ENCODE measurements at regions not wholly inside any gene's neighbourhood (a gene's known extent, or its start where the extent isn't known, plus 50 kb on each side); places are given as distances from the start of the nearest gene placed in this dataset.
A peak's percentile ranks its signal among the peaks of the same experiment; 100 is the strongest.
"Not testable (repeated sequence)": the region's sequence is repeated elsewhere in the genome, so short reads cannot be mapped to it uniquely, and the experiment has no call there.

- H3K4me1 ChIP-seq, result no peaks in the 10 kb centered on the region
- no peak overlapping the region for H3K4me2 ChIP-seq
- peaks cover 12 to 32% (median 19%) of the 10 kb centered on the region in 11 experiments; a peak in 21 of 22 replicates for H3K9me3 ChIP-seq (replicated peaks in 1 of 11)
- no peaks in the 10 kb centered on the region for H3K27me3 ChIP-seq
- H4K20me1 ChIP-seq, result no peaks in the 10 kb centered on the region
- H3K36me3 ChIP-seq, result no peaks in the 10 kb centered on the region
- H3K27ac ChIP-seq, result no peak overlapping the region
- TF ChIP-seq Cebpa-rat (IDR thresholded peaks at IDR 0.05), result no peak
- H3K4me3 ChIP-seq, result no peak overlapping the region
- H3K9ac ChIP-seq, result no peak overlapping the region
These were observed 406.9 kb upstream of the CXADR start for GRCh38 chr21:17105932-17106331.

GRCh38 chr21:17114045-17114444 lies 398.8 kb upstream of the CXADR start:
- H3K4me2 ChIP-seq, result no peak overlapping the region
- no peak overlapping the region for H3K4me3 ChIP-seq
- H3K27ac ChIP-seq, result no peak overlapping the region
- no peaks in the 10 kb centered on the region for H3K9me3 ChIP-seq (replicated peaks in 1 of 11)
- no peaks in the 10 kb centered on the region for H3K36me3 ChIP-seq
- H3K9ac ChIP-seq, result no peak overlapping the region
- no peaks in the 10 kb centered on the region for H3K27me3 ChIP-seq
- no peaks in the 10 kb centered on the region for H3K4me1 ChIP-seq
- no peaks in the 10 kb centered on the region for H4K20me1 ChIP-seq
- no peak for TF ChIP-seq Cebpa-rat (IDR thresholded peaks at IDR 0.05)

- H3K36me3 ChIP-seq, result no peaks in the 10 kb centered on the region
- no peak overlapping the region for H3K9ac ChIP-seq
- no peaks in the 10 kb centered on the region for H3K27me3 ChIP-seq
- TF ChIP-seq Cebpa-rat (IDR thresholded peaks at IDR 0.05), result no peak
- H4K20me1 ChIP-seq, result no peaks in the 10 kb centered on the region
- H3K9me3 ChIP-seq (replicated peaks in 1 of 11), result no peaks in the 10 kb centered on the region
- H3K27ac ChIP-seq, result no peak overlapping the region
- H3K4me3 ChIP-seq, result no peak overlapping the region
- H3K4me1 ChIP-seq, result no peaks in the 10 kb centered on the region
- H3K4me2 ChIP-seq, result no peak overlapping the region
These were observed 394.0 kb upstream of the CXADR start for GRCh38 chr21:17118638-17119384.

- H3K27ac ChIP-seq, result no peak overlapping the region
- no peak overlapping the region for H3K4me2 ChIP-seq
- no peak for TF ChIP-seq Cebpa-rat (IDR thresholded peaks at IDR 0.05)
- H3K27me3 ChIP-seq, result no peaks in the 10 kb centered on the region
- no peaks in the 10 kb centered on the region for H4K20me1 ChIP-seq
- no peak overlapping the region for H3K4me3 ChIP-seq
- H3K36me3 ChIP-seq, result no peaks in the 10 kb centered on the region
- no peaks in the 10 kb centered on the region for H3K4me1 ChIP-seq
- H3K9ac ChIP-seq, result no peak overlapping the region
- H3K9me3 ChIP-seq (replicated peaks in 1 of 11), result no peaks in the 10 kb centered on the region
These were observed 393.2 kb upstream of the CXADR start for GRCh38 chr21:17119466-17120297.

- H3K4me1 ChIP-seq; H3K27ac ChIP-seq; H3K9ac ChIP-seq; H3K9me3 ChIP-seq (replicated peaks in 1 of 11); H3K27me3 ChIP-seq; H3K4me3 ChIP-seq; H3K4me2 ChIP-seq; H4K20me1 ChIP-seq; H3K36me3 ChIP-seq: not testable (repeated sequence)
These were observed 385.4 kb upstream of the CXADR start for GRCh38 chr21:17127395-17127794.

- no peak overlapping the region for H3K4me3 ChIP-seq
- no peaks in the 10 kb centered on the region for H3K36me3 ChIP-seq
- no peaks in the 10 kb centered on the region for H3K27me3 ChIP-seq
- no peak overlapping the region for H3K27ac ChIP-seq
- H3K4me1 ChIP-seq, result no peaks in the 10 kb centered on the region
- no peak overlapping the region for H3K4me2 ChIP-seq
- H3K9ac ChIP-seq, result no peak overlapping the region
- TF ChIP-seq Cebpa-rat (IDR thresholded peaks at IDR 0.05), result no peak
- H3K9me3 ChIP-seq (replicated peaks in 1 of 11), result no peaks in the 10 kb centered on the region
- H4K20me1 ChIP-seq, result no peaks in the 10 kb centered on the region
These were observed 384.7 kb upstream of the CXADR start for GRCh38 chr21:17128132-17128531.

- not testable (repeated sequence) for H3K27me3 ChIP-seq; H4K20me1 ChIP-seq; H3K4me3 ChIP-seq; H3K36me3 ChIP-seq; H3K27ac ChIP-seq; H3K9ac ChIP-seq; H3K9me3 ChIP-seq (replicated peaks in 1 of 11); H3K4me1 ChIP-seq
- peak overlapping the region in 3 of 11 experiments; percentile 3 to 11 (median 9); a peak in 2 of 22 replicates for H3K4me2 ChIP-seq
These were observed 373.7 kb upstream of the CXADR start for GRCh38 chr21:17139159-17139558.

GRCh38 chr21:17139696-17140095 lies 373.1 kb upstream of the CXADR start:
- H3K9ac ChIP-seq, result no peak overlapping the region
- H4K20me1 ChIP-seq, result no peaks in the 10 kb centered on the region
- H3K9me3 ChIP-seq (replicated peaks in 1 of 11), result no peaks in the 10 kb centered on the region
- H3K4me3 ChIP-seq, result no peak overlapping the region
- no peaks in the 10 kb centered on the region for H3K36me3 ChIP-seq
- TF ChIP-seq Cebpa-rat (IDR thresholded peaks at IDR 0.05), result 0 out of 22 replicates have a peak, but pooled peaks of 1 of the 11 experiments have one; percentile 9
- H3K4me2 ChIP-seq, result peak overlapping the region in 4 of 11 experiments; percentile 3 to 11 (median 7); a peak in 3 of 22 replicates
- H3K4me1 ChIP-seq, result no peaks in the 10 kb centered on the region
- H3K27me3 ChIP-seq, result no peaks in the 10 kb centered on the region
- H3K27ac ChIP-seq, result no peak overlapping the region

- H3K36me3 ChIP-seq, result no peaks in the 10 kb centered on the region
These were observed 366.4 kb upstream of the CXADR start for GRCh38 chr21:17146426-17146825.

GRCh38 chr21:17159697-17160096 lies 353.1 kb upstream of the CXADR start:
- Histone ChIP-seq H3K4me2 (no peak overlapping the region), H3K9ac (no peak overlapping the region), H4K20me1 (no peaks in the 10 kb centered on the region), H3K27ac (no peak overlapping the region), H3K36me3 (no peaks in the 10 kb centered on the region), H3K4me3 (no peak overlapping the region), H3K4me1 (no peaks in the 10 kb centered on the region), H3K9me3 (replicated peaks in 1 of 11) (no peaks in the 10 kb centered on the region; a peak in 1 of 22 replicates), H3K27me3 (no peaks in the 10 kb centered on the region)
- no peak for TF ChIP-seq Cebpa-rat (IDR thresholded peaks at IDR 0.05)

More at GRCh38 chr21:17146426-17146825, 366.4 kb upstream of the CXADR start:
- no peaks in the 10 kb centered on the region for H3K9me3 ChIP-seq (replicated peaks in 1 of 11)
- no peak overlapping the region for H3K4me3 ChIP-seq
- no peaks in the 10 kb centered on the region for H3K4me1 ChIP-seq
- no peak for TF ChIP-seq Cebpa-rat (IDR thresholded peaks at IDR 0.05)
- H4K20me1 ChIP-seq, result no peaks in the 10 kb centered on the region
- H3K27ac ChIP-seq, result no peak overlapping the region
- no peaks in the 10 kb centered on the region for H3K27me3 ChIP-seq
- H3K9ac ChIP-seq, result no peak overlapping the region
- no peak overlapping the region for H3K4me2 ChIP-seq
